Activated CD4-positive, alpha-beta T cell treated with anti-CD3 and anti-CD28 coated beads for 36 hours (primary cell): ENCODE measurements at regions not wholly inside any gene's neighbourhood (a gene's known extent, or its start where the extent isn't known, plus 50 kb on each side); places are given as distances from the start of the nearest gene placed in this dataset.

Experiments used
- ATAC-seq: fragments of 200-7000 bp; cut with Tn5 transposase; one replicate; pipeline ENCODE4 v1.10.0; 2021; ENCODE audit warnings: mild to moderate bottlenecking, moderate library complexity
- CTCF ChIA-PET: fragments of 350-600 bp; sonication (Branson Sonifier 250); formaldehyde crosslinking; loops from one replicate; lab custom pipeline; 2021; ENCODE audit warnings: antibody characterized with exemption; lab: Charles Lee
- POLR2A ChIA-PET: fragments of 350-600 bp; sonication (Branson Sonifier 250); formaldehyde crosslinking; loops from one replicate; lab custom pipeline; 2021; ENCODE audit warnings: antibody characterized with exemption, inconsistent platforms; lab: Charles Lee
- DNase-seq: peaks from one replicate; pipeline ENCODE4 v3.0.0-alpha.2; 2020
- H3K27ac Mint-ChIP-seq: one replicate; pipeline ENCODE4 v1.8.0; 2021; ENCODE audit warnings: mixed read lengths
- H3K27me3 Mint-ChIP-seq: one replicate; pipeline ENCODE4 v1.8.0; 2021; ENCODE audit warnings: mixed read lengths
- H3K36me3 Mint-ChIP-seq: one replicate; pipeline ENCODE4 v1.8.0; 2021; ENCODE audit warnings: low read depth, mixed read lengths
- H3K4me1 Mint-ChIP-seq: one replicate; pipeline ENCODE4 v1.8.0; 2021; ENCODE audit warnings: mixed read lengths
- H3K4me3 Mint-ChIP-seq: one replicate; pipeline ENCODE4 v1.8.0; 2021; ENCODE audit warnings: mild to moderate bottlenecking, moderate library complexity, mixed read lengths
- H3K9me3 Mint-ChIP-seq: one replicate; pipeline ENCODE4 v1.8.0; 2021; ENCODE audit warnings: low read depth, mixed read lengths
- intact Hi-C, 2 experiments: fragments of 100-400 bp; cut with DNase I in 1 of 2; cut with micrococcal nuclease in 1 of 2; formaldehyde crosslinking; loops; one replicate each; pipeline versions ENCODE4 v1.14.2 to v1.15.1; 2022 to 2024; cut with DNase I, micrococcal nuclease

DNA sequence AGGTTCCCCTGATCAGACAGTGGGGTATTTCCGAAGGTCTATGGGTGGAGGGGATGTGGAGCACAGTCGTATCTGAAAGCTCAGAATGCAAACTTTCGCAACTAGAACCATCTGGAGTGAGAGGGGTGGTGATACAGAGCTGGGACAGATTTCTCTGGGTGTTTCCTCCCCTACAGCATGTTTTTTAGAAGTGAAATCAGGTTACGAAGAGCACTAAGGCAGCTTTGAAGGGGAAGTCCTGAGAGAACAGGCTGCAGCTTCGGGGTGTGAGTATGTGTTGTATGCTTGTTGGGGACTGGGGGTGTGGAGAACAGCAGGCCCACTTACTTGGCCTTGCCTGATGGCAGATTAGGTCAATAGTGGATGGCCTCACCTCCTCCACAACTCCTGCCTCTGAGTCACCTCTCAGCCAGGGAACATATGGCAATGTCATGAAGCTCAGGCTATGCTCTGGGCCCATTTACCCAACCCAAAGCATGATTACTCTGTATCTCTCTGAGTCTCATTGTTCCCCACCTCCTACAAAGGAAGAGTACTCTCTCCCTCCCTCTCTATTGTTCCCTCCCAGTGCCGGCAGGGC lies 107.2 kb upstream of the RASGRP1 start:
- ATAC-seq (peak; percentile 55), DNase-seq (peak; percentile 65)
- Mint-ChIP-seq H3K4me1 (peaks cover 75% of the 10 kb centered on the region), H3K27me3 (no peaks in the 10 kb centered on the region), H3K4me3 (peak overlapping the region; percentile 60), H3K9me3 (no peaks in the 10 kb centered on the region), H3K27ac (peak overlapping the region; percentile 98), H3K36me3 (no peaks in the 10 kb centered on the region)
- CTCF ChIA-PET, result interaction anchor here (0.6 to 12.4 kb wide), 14 partner anchors 9 to 216 kb away, joined by 3 to 205 read pairs (median 6); partner anchors contain the start of gene RASGRP1
- intact Hi-C loops, result loop anchor here (1.0 kb wide), 4 partner anchors 12 to 107 kb away; partner anchors contain the start of gene RASGRP1 (in 1 of the 2)
- POLR2A ChIA-PET, result interaction anchor here (0.5 to 3.4 kb wide), 16 partner anchors 9 to 127 kb away, joined by 3 to 50 read pairs (median 4); partner anchors contain the start of gene RASGRP1

DNA sequence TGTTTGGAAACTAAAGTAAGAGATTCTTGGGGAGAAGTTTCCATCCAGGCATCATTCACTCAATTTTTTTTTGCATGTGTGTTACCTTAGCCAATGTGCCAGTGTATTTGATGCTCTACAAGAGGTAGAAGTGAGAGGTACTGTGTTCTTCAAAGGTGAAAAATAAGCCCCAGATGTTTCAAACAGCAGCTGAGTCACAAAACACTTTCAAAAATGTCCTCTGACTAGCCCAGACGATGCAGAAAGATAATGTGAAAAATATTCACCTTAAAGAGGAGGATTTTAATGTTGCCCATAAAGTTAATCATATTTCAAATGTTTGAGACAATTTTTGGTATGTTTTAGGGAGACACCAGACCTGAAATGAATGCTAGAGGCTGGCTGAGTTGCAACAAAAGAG lies 107.7 kb upstream of the RASGRP1 start:
- H3K9me3 Mint-ChIP-seq, result no peaks in the 10 kb centered on the region
- ChIA-PET POLR2A (interaction anchor here (0.5 to 3.4 kb wide), 14 partner anchors 10 to 127 kb away, joined by 3 to 50 read pairs (median 4); partner anchors contain the start of gene RASGRP1), CTCF (interaction anchor here (0.6 to 12.4 kb wide), 13 partner anchors 10 to 219 kb away, joined by 3 to 205 read pairs (median 6); partner anchors contain the start of genes FAM98B and RASGRP1)
- H3K36me3 Mint-ChIP-seq, result no peaks in the 10 kb centered on the region
- ATAC-seq (peak; percentile 31), DNase-seq (no peak)
- peak overlapping the region; percentile 60 for H3K4me3 Mint-ChIP-seq
- no peaks in the 10 kb centered on the region for H3K27me3 Mint-ChIP-seq
- intact Hi-C loops, result loop anchor here (1.0 kb wide), 2 partner anchors 11 to 108 kb away; partner anchors contain the start of gene RASGRP1 (in 1 of the 2)
- peaks cover 73% of the 10 kb centered on the region for H3K4me1 Mint-ChIP-seq
- peak overlapping the region; percentile 98 for H3K27ac Mint-ChIP-seq

DNA sequence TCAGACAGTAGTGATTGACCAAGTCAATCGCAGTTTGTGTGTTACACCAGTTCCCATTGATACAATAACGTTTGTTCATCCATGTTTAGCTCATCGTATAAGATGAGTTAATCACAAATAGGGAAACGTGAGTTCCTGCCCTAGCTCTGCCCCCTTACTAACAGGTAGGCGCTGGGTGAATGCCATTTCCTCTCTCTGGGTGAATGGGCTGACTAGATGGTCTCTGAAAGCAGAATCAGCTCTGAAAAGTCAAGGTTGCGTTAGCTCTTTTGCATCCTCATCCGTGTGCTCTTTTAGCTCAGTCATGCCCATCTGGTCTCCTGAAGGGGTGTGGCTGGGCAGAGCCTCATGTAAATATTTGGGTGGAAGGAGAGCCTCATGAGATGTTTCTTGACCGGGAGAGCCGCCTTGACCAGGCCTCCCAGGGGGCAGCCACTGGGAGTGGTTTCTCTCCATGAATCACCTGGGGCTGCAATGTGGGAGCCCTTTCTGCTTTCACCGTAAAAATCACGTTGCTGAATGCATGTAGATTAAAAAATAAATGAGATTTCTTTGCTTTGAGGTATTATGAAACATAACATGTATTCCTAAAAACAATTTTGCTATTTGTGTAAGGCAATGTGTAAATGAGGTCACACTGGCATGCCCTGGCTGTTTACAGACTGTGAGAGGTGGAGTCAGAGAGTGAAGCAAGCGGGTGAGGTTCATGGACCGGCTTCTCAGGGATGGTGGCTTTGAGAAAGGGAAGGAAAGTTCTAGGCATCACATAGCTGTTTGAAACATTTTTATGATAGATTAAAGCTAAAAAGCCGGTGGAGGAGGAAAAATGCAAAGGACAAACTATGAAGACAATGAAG lies 108.4 kb upstream of the RASGRP1 start:
- peak; percentile 52 for DNase-seq
- Mint-ChIP-seq H3K27ac (peak overlapping the region; percentile 98), H3K9me3 (no peaks in the 10 kb centered on the region), H3K4me1 (peaks cover 71% of the 10 kb centered on the region), H3K4me3 (no peak overlapping the region), H3K36me3 (no peaks in the 10 kb centered on the region), H3K27me3 (no peaks in the 10 kb centered on the region)
- POLR2A ChIA-PET, result interaction anchor here (0.9 to 3.4 kb wide), 6 partner anchors 10 to 110 kb away, joined by 3 to 50 read pairs (median 12); partner anchors contain the start of gene RASGRP1
- ATAC-seq, result peak; percentile 13
- CTCF ChIA-PET, result interaction anchor here (0.6 to 12.4 kb wide), 12 partner anchors 11 to 270 kb away, joined by 3 to 205 read pairs (median 7); partner anchors contain the start of genes FAM98B and RASGRP1
- intact Hi-C loops, result loop anchor here (1.0 kb wide), 2 partner anchors 10 to 109 kb away; partner anchors contain the start of gene RASGRP1 (in 1 of the 2)

DNA sequence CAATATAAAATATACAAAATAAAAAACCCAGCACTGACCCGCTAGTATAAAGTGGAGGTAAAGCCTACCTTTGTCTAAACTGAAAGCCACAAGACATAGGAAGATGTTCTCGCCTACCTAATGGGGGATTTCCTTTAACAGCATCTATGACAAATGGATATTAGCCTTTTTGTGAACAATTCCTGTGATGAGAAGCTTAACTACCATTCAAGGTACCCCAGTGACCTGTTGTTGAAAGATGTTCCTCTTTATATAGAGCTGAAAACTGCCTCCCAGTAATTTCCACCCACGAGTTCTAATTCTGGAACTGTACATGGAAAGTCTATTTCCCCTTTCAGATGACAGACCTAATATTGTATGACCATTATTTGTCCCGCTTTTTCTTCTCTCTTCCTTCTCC lies 109.8 kb upstream of the RASGRP1 start:
- ChIA-PET CTCF (interaction anchor here (0.8 to 12.4 kb wide), 9 partner anchors 12 to 234 kb away, joined by 3 to 205 read pairs (median 5); partner anchors contain the start of gene RASGRP1), POLR2A (interaction anchor here (0.9 to 1.2 kb wide), 2 partner anchors 13 to 21 kb away, joined by 3 read pairs; no protein-coding TSS in a partner anchor)
- Mint-ChIP-seq H3K4me3 (no peak overlapping the region), H3K27me3 (no peaks in the 10 kb centered on the region), H3K4me1 (peaks cover 67% of the 10 kb centered on the region), H3K36me3 (no peaks in the 10 kb centered on the region), H3K9me3 (no peaks in the 10 kb centered on the region), H3K27ac (peak overlapping the region; percentile 47)
- intact Hi-C loops, result no loop called here
- no peak for ATAC-seq
- no peak for DNase-seq

DNA sequence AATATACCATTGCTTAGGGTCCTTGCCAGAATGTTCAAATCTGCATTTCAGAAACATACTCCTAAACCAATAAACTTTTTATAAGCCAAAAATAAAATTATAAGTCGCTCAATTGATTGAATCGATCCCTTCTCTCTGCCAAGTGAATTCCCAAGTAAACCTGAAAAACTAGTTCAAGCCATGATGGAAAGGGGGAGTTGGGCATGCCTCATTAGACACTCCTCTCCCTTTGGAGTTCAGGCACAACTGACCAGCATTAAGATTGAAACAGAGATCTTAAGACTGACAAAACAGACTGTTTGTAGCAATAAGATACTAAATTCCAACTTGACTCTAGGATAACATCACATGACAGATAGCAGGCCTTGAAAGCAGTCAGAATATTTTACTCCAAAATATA lies 113.7 kb upstream of the RASGRP1 start:
- Mint-ChIP-seq H3K9me3 (no peaks in the 10 kb centered on the region), H3K27ac (no peak overlapping the region), H3K27me3 (no peaks in the 10 kb centered on the region), H3K4me3 (no peak overlapping the region), H3K36me3 (peaks cover 2% of the 10 kb centered on the region), H3K4me1 (peaks cover 50% of the 10 kb centered on the region)
- DNase-seq (no peak), ATAC-seq (no peak)
- ChIA-PET POLR2A (no interaction called here), CTCF (interaction anchor here (2.1 kb wide), 1 partner anchor 12 kb away, joined by 8 read pairs; no protein-coding TSS in a partner anchor)
- intact Hi-C loops, result no loop called here

DNA sequence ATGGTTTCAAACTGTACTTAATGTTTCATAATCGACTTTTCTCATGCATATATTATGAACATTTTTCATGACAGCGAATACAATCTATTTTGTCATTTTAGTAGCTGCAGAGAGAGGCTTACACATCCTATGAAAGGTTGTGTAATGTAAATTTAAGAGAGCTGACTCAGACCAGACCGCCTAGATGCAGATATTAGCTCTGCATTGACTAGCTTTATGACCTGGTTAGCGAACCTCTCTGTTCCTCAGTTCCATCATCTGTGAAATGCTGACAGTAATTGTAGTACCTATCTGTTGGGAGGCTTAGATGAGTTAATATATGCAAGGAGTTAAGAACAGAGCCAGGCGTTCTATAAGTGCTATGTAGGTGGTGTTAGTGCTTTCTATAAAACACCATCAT lies 116.2 kb upstream of the RASGRP1 start:
- intact Hi-C loops, result loop anchor here in 1 of 2 experiments (10.0 kb wide), 1 partner anchor 616 kb away; no protein-coding TSS in a partner anchor
- Mint-ChIP-seq H3K27me3 (no peaks in the 10 kb centered on the region), H3K4me3 (no peak overlapping the region), H3K4me1 (peaks cover 62% of the 10 kb centered on the region), H3K9me3 (no peaks in the 10 kb centered on the region), H3K27ac (no peak overlapping the region), H3K36me3 (peaks cover 6% of the 10 kb centered on the region)
- no peak for DNase-seq
- ChIA-PET CTCF (interaction anchor here (0.7 to 1.0 kb wide), 6 partner anchors 9 to 226 kb away, joined by 3 to 9 read pairs (median 3); partner anchors contain the start of gene RASGRP1), POLR2A (interaction anchor here (0.7 to 1.0 kb wide), 3 partner anchors 10 to 120 kb away, joined by 3 to 6 read pairs (median 3); partner anchors contain the start of gene RASGRP1)
- peak; percentile 65 for ATAC-seq

DNA sequence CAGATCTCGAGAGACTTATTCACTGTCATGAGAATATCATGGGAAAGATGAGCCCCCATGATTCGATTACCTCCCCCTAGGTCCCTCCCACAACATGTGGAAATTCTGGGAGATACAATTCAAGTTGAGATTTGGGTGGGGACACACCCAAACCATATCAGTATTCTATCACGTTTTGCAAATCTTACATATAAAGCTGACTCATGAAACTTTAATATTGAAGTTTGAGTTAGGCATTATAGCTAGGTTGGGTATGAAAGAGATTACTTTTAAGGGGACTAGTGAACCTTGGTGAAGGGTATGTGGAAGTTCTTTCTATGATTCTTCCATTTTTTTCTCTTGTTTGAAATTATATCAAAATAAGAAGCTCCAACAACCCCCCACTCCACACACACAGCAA lies 117.7 kb upstream of the RASGRP1 start:
- Mint-ChIP-seq H3K9me3 (no peaks in the 10 kb centered on the region), H3K4me1 (peaks cover 74% of the 10 kb centered on the region), H3K27ac (peak overlapping the region; percentile 80), H3K27me3 (no peaks in the 10 kb centered on the region), H3K36me3 (peaks cover 6% of the 10 kb centered on the region), H3K4me3 (no peak overlapping the region)
- ChIA-PET POLR2A (interaction anchor here (0.6 to 2.8 kb wide), 5 partner anchors 9 to 119 kb away, joined by 4 to 28 read pairs (median 5); partner anchors contain the start of gene RASGRP1), CTCF (interaction anchor here (0.6 to 12.3 kb wide), 42 partner anchors 9 to 486 kb away, joined by 3 to 339 read pairs (median 6); partner anchors contain the start of genes FAM98B and RASGRP1)
- DNase-seq, result no peak
- intact Hi-C loops, result loop anchor here (2.0 to 10.0 kb wide), 2 partner anchors 30 to 618 kb away; no protein-coding TSS in a partner anchor
- ATAC-seq, result no peak

DNA sequence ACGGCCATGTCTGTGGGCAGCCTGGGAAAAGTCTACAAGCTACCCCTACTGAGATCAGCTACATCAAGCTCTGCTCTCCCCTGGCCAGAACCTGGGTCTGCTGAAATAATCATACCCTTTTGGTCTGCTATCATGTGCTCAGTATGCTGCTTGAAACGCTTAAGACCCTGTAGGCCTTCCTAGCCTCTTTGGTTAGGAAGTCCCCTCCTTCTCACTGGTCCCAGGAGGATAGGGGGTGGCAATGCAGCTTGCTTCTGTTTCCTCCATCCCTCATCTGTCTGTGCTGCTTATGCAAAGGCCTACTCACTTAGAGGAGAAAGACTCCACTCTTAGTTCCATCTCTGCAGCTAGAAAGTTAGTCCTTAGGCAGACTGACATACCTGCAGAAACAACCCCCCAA lies 118.2 kb upstream of the RASGRP1 start:
- POLR2A ChIA-PET, result interaction anchor here (0.6 to 2.8 kb wide), 5 partner anchors 10 to 124 kb away, joined by 3 to 28 read pairs (median 4); partner anchors contain the start of gene RASGRP1
- Mint-ChIP-seq H3K27me3 (no peaks in the 10 kb centered on the region), H3K36me3 (peaks cover 6% of the 10 kb centered on the region), H3K4me1 (peaks cover 75% of the 10 kb centered on the region), H3K4me3 (no peak overlapping the region), H3K9me3 (no peaks in the 10 kb centered on the region), H3K27ac (peak overlapping the region; percentile 80)
- CTCF ChIA-PET, result interaction anchor here (0.7 to 12.3 kb wide), 41 partner anchors 8 to 345 kb away, joined by 3 to 339 read pairs (median 6); partner anchors contain the start of genes FAM98B and RASGRP1
- intact Hi-C loops, result loop anchor here (1.0 to 10.0 kb wide), 7 partner anchors 11 to 618 kb away; partner anchors contain the start of gene RASGRP1 (in 1 of the 2)
- DNase-seq, result no peak
- ATAC-seq, result no peak

DNA sequence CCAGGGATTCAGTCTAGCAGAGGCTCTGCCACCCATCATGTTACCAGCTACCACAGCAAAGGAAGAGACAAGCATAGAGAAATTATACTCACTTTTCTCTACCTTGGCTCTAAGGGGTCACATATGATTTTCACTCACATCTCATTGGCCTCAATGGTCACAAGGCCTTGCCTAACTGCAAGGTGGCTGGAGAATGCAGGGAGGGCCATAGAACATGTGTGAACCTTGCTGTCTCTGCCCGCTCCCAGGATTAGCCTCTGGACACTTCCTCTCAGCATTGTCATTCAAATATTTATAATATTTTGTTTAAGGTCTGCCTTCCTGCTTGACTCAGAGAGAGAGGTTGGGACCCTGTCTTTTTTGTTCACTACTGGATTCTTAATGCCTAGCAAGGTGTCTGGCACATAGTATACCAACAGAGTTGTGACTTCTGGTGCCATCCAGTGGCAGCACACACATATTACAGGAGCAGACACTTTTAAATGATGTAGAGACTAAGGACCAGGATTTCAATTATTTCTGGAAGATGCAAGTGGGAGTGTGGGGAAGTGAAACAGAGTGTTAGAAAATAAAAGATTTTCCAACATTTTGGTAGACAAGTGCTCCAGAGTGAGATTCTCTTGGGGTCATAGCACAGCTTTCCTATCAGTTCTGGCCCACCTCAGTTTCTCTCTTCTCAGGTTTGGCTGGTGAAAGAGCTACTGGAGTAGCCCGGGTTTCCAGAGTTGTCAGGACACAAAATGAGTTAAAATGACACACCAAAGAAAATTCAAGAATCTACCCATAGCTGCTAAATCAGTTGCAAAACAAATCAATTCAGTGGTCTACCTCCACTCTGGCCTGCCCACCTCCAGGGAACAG lies 119.0 kb upstream of the RASGRP1 start:
- Mint-ChIP-seq H3K4me3 (no peak overlapping the region), H3K27ac (peak overlapping the region; percentile 80), H3K27me3 (no peaks in the 10 kb centered on the region), H3K4me1 (peaks cover 79% of the 10 kb centered on the region), H3K36me3 (peaks cover 6% of the 10 kb centered on the region), H3K9me3 (no peaks in the 10 kb centered on the region)
- intact Hi-C loops, result loop anchor here (1.0 to 10.0 kb wide), 8 partner anchors 11 to 619 kb away; partner anchors contain the start of gene RASGRP1 (in 1 of the 2)
- ATAC-seq (peak; percentile 73), DNase-seq (peak; percentile 86)
- POLR2A ChIA-PET, result interaction anchor here (0.7 to 2.8 kb wide), 6 partner anchors 11 to 125 kb away, joined by 3 to 28 read pairs (median 4); partner anchors contain the start of gene RASGRP1
- CTCF ChIA-PET, result interaction anchor here (0.6 to 12.3 kb wide), 68 partner anchors 9 to 346 kb away, joined by 3 to 339 read pairs (median 4); partner anchors contain the start of genes FAM98B and RASGRP1
